ENCODE measurements at regions not wholly inside any gene's neighbourhood (a gene's known extent, or its start where the extent isn't known, plus 50 kb on each side); places are given as distances from the start of the nearest gene placed in this dataset.
A peak's percentile ranks its signal among the peaks of the same experiment; 100 is the strongest.

DNA sequence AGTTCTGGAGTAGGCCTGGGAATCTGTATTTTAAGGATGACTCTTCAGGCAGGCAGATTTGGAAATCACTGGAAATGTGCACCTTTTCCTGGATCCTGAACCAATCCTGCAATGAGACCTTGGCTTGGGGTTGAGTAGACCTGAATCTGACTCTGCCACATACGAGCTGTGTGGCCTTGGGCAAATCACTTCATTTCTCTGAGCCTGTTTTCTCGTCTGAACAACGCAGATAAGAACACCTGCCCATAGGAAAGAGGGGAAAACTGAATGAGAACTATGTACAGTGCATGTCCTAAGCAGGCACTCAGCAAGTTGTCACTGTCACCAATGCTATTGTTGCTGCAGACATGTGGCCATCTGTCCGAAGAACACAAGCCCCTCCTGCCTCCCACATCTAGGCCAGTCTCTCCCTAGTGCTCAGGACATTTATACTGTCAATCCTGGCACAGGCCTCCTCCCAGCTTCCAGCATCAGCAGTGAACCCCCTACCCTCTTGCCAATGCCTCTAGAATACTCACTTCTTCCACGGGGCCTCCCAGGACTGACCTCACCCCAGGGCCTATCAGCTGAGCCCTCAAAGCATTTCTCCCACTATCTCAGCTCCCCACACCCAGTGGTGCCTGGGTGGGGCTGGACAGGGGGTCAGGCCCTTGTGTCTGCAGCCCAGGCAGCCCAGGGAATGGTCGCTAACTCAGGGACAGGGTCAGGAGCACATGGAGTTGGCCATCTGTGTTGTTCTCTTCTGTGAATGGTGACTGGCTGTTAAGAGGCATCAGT lies 88.8 kb upstream of the ZBTB40 start:
- no peak for DNase-seq

DNA sequence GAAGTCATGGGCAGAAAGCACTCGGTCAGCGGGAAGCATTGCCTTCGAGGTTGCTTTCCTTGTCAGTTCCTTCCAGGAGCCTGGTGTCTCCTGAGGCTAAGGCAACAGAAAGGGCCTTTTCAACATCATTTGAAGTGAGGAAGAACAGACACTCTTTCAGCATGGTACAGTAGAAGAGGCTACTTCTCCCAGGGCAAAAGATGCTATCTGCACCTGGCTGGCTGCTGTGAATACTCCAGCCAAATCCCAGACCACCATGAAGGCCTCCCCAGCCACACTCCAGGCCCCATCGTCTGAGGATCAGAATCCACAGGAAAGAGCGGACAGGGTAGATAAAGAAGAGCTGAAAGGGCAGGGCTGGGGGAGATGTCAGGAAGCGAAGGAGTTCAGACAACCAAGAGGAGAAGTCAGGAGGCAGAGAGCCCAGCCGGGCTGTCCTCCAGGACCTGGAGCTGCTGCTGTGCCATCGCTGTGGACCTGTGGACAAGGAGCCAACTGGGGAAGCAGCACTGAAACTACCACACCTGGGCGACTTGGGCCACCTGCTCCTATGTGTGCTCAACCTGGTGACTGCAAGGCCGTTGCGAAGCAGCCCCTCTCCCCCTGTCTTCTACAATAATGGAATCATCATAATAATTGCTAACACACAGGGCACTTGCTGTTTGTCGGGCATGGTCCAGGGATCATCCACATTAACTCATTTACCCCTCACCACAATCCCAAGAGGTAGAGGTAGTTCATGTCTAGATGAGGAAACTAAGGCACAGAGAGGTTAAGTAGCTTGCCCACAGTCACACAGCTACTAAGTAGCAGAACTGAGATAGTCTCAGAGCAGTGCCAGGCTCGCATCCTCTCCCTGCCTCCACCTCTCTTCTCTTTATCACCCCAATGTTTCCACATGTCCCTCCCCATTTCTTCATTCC lies 88.0 kb upstream of the ZBTB40 start:
- no peak for DNase-seq

DNA sequence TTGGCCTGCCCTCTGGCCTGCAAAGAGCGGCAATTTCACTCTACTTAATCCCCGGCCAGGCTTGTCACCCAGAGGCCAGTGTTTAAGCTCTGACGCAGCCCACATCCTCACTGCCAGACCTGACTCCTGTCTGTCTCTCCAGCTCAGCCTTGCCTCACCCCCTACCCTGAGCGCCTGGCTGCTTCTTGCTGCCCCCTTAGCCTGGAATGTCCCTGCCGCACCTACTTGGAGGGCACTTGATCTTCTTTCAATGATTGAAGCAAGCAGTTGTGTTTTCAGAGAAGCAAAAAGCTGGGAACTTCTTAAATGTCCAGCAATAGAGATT lies 87.4 kb upstream of the ZBTB40 start:
- no peak for DNase-seq

DNA sequence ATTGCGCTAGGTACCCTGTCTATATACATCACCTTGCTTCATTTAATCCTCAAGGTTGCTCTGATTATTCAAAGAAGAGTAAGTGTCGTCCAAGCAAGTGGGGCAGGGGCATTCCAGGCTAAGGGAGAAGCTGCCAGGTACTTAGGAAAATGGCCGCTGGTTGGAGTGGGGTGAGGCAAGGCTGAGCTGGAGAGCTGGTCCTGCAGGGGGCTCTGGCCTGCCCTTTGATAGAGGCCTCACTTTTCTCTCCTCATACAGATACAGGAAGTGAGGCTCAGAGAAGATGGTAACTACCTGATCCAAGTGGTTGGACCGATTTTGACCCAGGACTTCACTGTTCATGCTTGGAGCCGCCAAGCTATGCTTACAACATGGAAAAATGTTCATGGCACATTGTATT lies 86.9 kb upstream of the ZBTB40 start:
- DNase-seq, result no peak

DNA sequence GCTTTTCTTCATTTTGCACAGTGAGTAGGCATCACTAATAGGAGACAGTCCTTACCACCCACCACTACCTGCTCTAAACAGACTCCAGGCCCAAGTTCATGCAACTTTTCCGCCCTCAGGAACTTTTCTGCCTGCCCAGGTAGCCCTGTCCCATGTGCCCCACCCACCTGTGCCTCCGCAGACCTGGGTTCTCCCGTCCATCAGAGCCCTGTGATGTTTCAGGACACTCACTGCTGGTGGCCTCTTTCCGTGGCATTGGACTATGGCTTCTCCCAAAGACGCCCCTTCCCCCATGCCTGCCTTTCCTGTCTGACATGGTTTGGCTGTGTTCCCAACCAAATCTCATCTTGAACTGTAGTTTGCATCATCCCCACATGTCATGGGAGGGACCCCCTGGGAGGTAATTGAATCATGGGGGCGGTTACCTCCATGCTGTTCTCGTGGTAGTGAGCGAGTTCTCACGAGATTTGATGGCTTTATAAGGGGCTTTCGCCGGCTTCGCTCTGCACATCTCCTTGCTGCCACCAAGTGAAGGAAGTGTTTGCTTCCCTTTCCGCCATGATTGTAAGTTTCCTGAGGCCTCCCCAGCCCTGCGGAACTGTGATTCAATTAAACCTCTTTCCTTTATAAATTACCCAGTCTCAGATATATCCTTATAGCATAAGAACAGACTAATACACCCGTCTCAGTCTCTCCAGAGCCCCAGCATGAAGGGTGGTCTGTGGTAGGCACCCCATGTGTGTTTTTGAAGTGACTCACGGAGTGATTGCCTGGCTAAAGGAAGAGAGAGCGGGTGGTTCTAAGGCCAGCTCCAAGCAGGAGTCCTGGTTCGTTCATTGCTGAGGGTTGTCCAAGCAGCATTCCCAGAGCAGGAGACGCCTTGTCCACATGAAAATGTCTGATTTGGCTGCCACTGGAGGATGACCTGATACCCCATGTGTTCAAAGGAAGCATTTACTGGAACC lies 86.0 kb upstream of the ZBTB40 start:
- DNase-seq, result peak; percentile 85

DNA sequence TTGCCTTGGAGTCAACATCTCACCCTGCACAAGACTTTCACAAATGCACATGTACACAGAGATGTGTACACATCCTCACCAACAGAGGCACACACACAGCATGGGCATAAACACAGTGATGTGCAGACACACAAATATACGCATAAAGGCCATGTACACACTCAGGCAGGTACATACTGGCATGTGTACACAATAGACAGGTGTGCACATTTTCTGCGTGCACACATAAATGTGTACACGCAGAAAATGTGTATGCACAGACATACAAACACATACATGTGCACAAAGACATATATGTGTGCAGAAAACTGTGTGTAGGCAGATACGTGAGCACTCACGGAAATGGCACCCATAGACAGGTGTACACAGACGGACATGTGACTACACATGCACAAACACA lies 85.3 kb upstream of the ZBTB40 start:
- no peak for DNase-seq

DNA sequence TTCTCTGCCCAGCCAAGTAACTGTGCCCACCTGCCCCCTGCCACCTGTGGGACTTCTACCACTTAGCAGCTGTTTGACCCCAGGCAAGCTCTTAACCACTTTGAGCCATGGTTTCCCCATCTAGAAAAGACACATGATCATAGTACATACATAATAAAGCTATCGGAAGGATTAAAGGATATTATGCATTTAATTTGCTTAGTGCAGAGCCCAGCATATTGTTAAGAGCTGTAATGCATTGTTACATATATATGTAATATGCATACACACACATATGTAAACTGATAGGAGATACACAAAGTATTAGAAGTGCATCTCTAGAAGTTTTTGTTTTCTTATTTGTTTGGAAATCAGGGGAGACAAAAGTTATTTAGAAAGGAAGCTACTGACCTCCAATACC lies 83.5 kb upstream of the ZBTB40 start:
- DNase-seq, result no peak

DNA sequence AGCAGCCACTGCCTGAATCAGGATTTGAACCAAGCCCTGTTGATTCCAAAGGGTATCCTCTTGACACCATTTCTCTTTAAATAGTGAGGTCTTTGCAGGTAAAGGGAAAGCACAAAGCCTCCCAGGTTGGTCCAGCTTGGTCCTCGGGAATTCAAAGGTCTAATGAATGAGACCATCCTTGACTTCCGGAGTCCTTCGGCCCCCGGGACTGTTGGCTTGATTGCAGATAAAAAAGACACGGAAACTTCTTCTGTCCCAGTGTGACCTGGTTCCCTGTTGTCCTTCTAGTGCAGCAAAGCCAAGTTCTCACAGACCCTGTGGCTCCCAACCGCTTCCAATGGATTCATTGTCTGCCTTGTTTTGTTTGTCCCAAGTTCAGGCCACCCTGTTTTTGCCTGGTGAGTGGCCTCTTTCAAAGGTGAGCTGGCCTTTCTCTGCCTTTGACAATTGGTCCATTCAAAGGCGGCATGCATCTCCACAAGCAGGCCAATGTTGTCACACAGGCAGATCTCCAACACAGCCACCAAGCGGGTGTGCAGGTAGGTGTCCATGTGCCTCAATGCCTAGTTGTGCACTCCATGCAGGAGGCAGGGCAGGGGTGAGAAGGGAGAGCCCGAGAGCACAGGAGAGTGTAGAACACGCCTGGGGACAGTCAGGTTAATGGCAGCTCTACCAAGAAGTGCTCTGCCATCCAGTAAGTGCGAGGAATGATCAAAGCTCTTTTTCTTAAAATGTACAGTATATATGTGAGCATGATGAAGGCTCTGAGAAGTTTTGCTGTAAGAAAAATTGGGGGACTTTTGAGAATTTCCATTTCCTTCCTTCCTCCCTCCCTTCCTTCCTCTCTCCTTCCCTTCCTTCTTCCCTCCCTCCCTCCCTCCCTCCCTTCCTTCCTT lies 82.1 kb upstream of the ZBTB40 start:
- no peak for DNase-seq

DNA sequence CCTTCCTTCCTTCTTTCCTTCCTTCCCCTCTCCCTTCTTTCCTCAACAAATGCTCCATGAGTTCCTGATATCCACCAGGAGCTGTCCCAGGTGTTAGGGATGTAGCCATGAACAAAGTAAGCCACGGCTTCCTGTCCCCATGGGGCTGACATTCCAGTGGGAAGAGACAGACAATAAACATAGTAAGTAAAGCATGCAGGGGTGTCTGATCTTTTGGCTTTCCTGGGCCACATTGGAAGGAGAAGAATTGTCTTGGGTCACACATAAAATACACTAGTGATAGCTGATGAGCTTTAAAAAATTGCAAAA lies 81.5 kb upstream of the ZBTB40 start:
- no peak for DNase-seq

DNA sequence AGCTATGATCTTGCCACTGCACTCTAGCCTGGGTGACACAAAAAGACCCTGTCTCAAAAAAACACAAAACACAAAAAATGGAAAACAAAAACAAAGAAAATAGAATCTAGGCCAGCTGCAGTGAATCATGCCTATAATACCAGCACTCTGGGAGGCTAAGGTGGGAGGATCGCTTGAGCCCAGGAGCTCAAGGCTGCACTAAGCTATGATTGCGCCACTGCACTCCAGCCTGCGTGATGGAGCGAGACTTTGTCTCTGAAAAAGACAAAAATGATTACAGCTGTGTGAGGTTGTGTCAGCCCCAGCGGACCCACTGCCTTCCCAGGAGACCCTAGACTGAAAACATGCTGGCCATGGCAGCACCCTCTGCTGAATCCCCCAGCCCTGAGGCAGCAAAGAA lies 80.2 kb upstream of the ZBTB40 start:
- no peak for DNase-seq

DNA sequence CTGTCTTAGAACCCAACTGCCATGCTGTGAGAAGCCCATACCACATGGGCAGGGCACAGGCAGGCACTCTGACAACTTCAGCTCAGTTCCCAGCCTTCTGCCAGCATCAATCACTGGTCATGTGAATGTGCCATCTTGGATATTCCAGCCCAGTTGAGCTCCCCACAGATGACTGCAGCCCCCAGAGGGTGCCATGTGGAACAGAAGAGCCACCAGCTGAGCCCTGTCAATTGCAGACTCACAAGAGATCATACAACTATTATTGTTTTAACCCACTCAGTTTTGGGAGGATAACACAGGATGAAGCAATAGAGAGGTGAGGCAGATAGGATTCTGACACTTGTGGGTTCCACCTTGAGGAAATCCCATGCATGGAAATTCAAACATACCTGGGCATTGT lies 78.4 kb upstream of the ZBTB40 start:
- no peak for DNase-seq

DNA sequence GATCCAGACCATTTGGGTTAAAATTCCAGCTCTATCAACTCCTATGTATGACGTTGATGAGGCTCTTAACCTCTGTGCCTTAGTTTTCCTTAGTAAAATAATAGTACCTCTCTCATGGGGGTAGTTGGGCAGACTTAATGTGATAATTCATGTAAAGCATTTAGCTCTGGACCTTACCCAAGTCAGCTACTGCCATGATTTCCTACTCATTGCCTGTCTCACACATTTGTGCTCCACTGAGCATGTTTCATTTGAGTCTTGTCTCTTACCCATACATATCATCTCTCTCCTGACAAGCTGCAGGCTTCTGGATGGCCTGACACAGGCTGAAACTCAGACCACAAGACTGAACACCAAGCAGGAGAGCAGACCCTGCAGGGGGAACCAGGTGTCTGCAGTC lies 77.7 kb upstream of the ZBTB40 start:
- DNase-seq, result no peak

DNA sequence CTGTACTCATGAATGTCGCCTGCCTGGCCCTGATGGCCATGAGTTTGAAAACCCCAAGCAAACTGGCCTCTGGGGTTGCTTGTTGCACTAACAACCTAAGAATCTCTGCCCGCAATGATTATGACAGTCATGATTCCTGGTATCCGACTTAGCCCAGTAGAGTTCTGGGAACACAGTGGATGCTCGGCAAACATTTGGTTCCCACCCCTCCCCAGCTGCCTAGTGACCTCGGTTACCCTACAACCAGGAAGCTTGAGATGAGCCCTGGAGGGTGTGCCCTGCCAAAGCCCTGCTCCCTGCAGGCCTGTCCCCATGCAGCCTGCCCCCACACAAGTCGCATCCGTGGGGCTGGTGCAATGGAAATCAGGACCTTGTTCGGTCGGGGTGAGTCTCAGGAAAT lies 76.0 kb upstream of the ZBTB40 start:
- peak; percentile 18 for DNase-seq

DNA sequence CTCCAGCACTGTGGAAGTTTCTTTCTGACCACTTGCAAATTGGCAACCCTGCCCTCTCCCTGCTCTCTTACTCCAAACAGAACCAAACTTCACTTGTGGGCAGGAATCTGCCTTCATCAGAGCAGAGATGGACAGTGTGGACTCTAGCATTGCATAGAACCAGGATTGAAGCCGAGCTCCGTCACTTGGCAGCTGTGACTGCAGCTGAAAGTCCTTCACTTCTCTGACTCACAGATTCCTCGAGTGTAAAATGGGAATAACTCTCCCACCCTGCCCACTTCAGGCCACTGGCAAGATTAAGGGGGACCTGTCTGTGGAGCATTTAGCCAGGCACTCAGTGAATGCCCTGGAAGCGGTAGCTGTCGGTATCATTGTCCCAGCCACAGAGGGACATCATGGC lies 75.7 kb upstream of the ZBTB40 start:
- no peak for DNase-seq

DNA sequence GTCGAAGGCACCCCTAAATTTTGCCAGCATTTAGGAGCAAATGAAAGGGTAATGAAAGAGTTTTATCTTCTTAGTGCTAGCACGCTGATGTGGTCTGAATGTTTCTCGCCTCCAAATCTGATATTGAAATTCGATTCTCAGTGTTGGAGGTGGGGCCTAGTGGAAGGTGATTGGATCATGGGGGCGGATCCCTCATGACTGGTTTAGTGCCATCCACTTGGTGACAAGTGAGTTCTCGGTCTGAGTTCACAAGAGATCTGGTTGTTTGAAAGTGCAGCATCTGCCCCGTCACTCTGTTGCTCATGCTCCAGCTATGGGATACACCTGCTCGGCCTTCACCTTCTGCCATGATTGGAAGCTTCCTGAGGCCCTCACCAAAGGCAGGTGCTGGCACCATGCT lies 75.1 kb upstream of the ZBTB40 start:
- no peak for DNase-seq

DNA sequence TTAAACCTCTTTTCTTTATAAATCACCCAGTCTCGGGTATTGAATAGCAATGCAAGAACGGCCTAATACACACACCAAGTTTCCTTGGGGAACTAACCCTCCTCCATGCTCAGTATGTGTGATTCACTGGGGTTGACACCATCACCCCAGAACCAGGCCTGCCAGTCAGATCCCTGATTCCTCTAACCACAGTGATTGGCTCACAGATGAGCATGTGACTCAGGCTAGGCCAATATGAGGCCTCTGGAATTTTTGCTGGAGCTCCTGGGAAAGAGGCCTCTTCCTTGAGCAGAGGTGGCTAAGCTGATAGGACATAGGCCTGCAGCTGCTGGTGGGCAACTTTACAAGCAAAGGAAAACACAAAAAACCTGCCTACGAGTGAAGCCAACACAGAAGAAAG lies 74.7 kb upstream of the ZBTB40 start:
- DNase-seq, result peak; percentile 15

DNA sequence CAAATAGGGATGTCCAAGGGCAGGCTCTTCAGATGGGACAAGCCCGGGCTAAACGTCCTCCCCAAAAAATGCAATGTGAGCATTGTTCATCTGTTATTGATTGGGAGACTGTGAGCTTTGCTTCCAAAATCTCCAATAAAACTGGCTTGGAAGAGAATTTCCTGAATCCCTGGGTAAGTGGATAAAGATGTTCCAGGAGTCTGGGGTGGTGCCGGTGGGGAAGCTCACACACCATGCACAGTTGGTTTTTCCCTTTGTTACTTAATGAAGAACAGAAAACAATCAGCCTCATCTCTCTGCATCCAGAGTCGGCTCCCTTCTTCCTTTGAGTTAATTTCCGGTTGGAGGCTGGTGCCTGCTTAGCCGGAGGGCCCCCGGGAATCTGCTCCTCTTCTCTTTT lies 72.1 kb upstream of the ZBTB40 start:
- DNase-seq, result peak; percentile 61

DNA sequence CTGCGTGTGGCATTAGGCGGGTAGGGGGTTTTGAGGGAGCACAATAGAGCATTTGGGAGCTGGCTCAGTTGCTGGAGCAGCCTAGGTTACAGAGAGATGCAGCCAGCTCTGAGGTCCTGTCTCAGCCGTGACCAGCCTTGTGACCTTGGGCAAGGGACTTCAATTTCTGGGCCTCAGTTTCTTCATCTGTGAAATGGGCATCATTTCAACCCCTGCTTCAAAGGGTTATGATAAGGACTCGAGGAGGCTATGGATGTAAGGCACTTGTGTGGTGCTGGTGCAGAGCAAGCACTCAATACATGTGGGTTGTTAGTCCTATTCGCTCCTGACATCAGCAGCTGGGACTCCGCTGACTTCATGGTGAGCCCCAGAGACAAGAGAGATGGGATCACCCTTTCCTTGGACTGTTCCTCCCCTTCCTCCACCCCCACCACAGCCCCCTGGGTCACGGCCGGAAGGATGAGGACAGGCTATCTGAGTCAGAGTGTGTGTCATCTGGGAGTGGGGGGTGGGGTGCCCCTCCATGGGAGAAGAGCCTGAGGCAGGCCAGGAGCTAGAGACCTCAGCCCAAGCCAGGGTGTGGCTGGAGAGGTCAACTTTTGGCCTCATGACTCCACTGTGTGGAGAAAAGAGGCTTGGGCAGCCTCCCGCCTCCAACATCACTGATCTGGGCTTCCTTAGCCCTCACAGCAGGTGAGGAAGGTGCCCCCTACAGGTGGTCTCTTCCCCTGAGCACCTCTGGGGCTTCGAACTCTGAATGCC lies 71.4 kb upstream of the ZBTB40 start:
- DNase-seq, result peak; percentile 85

DNA sequence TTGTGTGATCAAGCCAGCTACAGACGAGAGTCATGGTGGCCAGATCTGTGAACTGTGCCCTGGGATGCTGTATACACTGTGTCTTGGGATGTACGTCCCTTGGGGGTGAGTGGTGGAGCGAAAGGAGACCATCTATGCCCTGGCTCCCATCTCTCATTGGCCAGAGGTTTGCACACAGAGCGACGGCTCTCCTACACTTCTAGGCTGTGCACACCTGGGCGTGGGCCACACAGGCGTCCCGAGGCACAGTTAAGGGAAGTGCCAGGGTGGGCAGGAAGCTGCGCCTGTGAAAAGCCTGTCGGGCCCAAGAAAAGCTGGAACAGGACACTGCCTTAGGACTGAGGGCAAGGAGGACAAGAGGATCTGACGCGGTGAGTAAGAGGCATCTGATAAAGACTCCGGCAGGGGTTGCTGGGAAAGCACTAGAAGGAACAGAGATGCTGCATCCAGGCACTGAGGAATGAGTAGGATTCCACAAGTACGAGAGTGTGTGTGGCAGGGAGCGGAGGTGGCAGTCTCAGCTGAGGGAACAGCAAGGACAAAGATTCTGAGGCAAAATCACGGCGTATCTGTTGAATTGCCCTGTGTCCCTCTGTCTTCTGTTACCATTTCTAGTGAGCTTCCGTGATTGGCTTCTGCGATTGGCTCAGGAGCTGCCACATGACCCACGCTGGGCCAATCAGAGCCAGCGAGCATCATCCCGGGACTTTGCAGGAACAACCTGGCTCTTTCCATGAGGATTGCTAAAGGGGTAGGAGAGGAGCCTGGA lies 67.9 kb upstream of the ZBTB40 start:
- DNase-seq, result no peak

DNA sequence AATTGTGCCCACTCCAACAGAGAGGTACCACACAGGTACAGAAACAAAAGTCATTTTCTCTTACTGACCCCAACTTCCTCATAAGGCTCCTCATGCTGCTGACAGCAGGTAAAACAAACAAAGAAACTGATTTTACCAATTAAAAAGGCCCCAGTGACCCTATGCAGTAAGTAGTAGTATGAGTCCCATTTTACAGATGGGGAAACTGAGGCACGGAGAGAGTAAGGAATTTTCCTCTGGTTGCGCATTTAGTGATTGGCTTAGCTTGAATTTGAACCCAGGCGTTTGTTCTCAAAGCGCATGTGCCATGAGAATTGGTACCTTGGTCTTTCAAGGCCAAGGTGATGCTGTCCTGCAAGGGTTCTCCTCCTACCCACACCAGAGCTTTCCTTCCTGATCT lies 66.1 kb upstream of the ZBTB40 start:
- DNase-seq, result no peak

DNA sequence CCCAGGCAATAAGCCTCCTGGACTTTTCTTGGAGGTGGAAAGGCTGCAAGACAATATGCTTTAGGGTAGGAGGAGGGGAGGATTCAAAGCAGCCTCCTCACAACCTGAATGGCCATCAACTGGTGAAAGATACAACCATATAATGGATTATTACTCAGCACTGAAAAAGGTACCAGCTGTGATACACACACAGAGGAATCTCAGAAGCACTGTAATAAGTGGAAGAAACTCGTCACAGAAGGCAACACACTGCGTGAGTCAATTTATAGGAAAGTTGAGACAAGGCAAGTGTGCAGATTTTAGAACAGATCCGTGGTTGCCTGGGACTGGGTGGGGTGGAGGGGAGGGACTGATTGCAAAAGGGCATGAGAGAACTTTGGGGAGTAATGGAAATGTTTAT lies 64.9 kb upstream of the ZBTB40 start:
- no peak for DNase-seq
